Smooth muscle cell (in vitro differentiated cells): ENCODE measurements at regions not wholly inside any gene's neighbourhood (a gene's known extent, or its start where the extent isn't known, plus 50 kb on each side); places are given as distances from the start of the nearest gene placed in this dataset.

Source experiments
- DNase-seq: peaks from one replicate; lab custom pipeline; 2025; ENCODE audit not compliant: unreplicated experiment; lab: John Stamatoyannopoulos, UW
- H2AFZ ChIP-seq: fragments of 200-600 bp; sonication (generic); 2 replicates; pipeline ENCODE4 v1.6.0; 2016; ENCODE audit warnings: antibody characterized with exemption, low read depth, mild to moderate bottlenecking
- H3F3A ChIP-seq: fragments of 200-600 bp; sonication (generic); 2 replicates; pipeline ENCODE4 v1.6.0; 2017; ENCODE audit warnings: antibody characterized with exemption, low read depth
- H3K27ac ChIP-seq: fragments of 200-600 bp; sonication (generic); 2 replicates; pipeline ENCODE4 v1.5.1; 2016; ENCODE audit warnings: low read depth, mild to moderate bottlenecking
- H3K27me3 ChIP-seq: fragments of 200-600 bp; sonication (generic); 2 replicates; pipeline ENCODE4 v1.6.1; 2016; ENCODE audit warnings: low read depth, mild to moderate bottlenecking
- H3K36me3 ChIP-seq: fragments of 200-600 bp; sonication (generic); 2 replicates; pipeline ENCODE4 v1.5.1; 2016; ENCODE audit warnings: low read depth
- H3K4me1 ChIP-seq: fragments of 200-600 bp; sonication (generic); 2 replicates; pipeline ENCODE4 v1.5.1; 2016; ENCODE audit warnings: low read depth
- H3K4me2 ChIP-seq: fragments of 200-600 bp; sonication (generic); 2 replicates; pipeline ENCODE4 v1.6.0; 2016; ENCODE audit warnings: mild to moderate bottlenecking
- H3K4me3 ChIP-seq: fragments of 200-600 bp; sonication (generic); 2 replicates; pipeline ENCODE4 v1.5.1; 2016; ENCODE audit warnings: mild to moderate bottlenecking
- H3K79me2 ChIP-seq: fragments of 200-600 bp; sonication (generic); 2 replicates; pipeline ENCODE4 v1.6.0; 2016; ENCODE audit warnings: low read depth, mild to moderate bottlenecking
- H3K9ac ChIP-seq: fragments of 200-600 bp; sonication (generic); 2 replicates; pipeline ENCODE4 v1.6.0; 2016; ENCODE audit warnings: low read depth
- H3K9me3 ChIP-seq: fragments of 200-600 bp; sonication (generic); replicated peaks from 2 replicates; pipeline ENCODE4 v1.5.1; 2016; ENCODE audit warnings: low read depth
- H4K20me1 ChIP-seq: fragments of 200-600 bp; sonication (generic); 2 replicates; pipeline ENCODE4 v1.6.0; 2016; ENCODE audit warnings: low read depth
- CTCF ChIP-seq: fragments of 200-600 bp; sonication (generic); IDR thresholded peaks from 2 replicates; pipeline ENCODE4 v1.5.1; 2017; ENCODE audit warnings: borderline replicate concordance, mild to moderate bottlenecking, antibody characterized with exemption; ENCODE audit not compliant: insufficient read depth, poor library complexity, severe bottlenecking
- WGBS: methylation state at CpG from one replicate; pipeline ENCODE4 v1.1.7; 2016; ENCODE audit warnings: low lambda C conversion rate; 5-methylcytosine and 5-hydroxymethylcytosine counted together

- 68% methylated on average over 2 of the region's 2 CpGs for WGBS
- no peak overlapping the region for H3K4me3 ChIP-seq
Measured at GRCh38 chr5:18024542-18024941, 390.3 kb downstream of the TAF11L14 start.

GRCh38 chr5:18027241-18027867 lies 393.1 kb downstream of the TAF11L14 start:
- H3K4me3 ChIP-seq: no peak overlapping the region
- H4K20me1 ChIP-seq: no peaks in the 10 kb centered on the region
- TF ChIP-seq CTCF: no peak
- H3F3A ChIP-seq: no peaks in the 10 kb centered on the region
- no peaks in the 10 kb centered on the region for H3K9me3 ChIP-seq
- no peaks in the 10 kb centered on the region for H3K27me3 ChIP-seq
- no peak overlapping the region for H2AFZ ChIP-seq
- H3K9ac ChIP-seq: no peak overlapping the region
- no peak overlapping the region for H3K4me2 ChIP-seq
- no peaks in the 10 kb centered on the region for H3K79me2 ChIP-seq
- H3K36me3 ChIP-seq: no peaks in the 10 kb centered on the region
- H3K4me1 ChIP-seq: no peaks in the 10 kb centered on the region
- H3K27ac ChIP-seq: no peak overlapping the region
- no peak for DNase-seq

More at GRCh38 chr5:18024542-18024941, 390.3 kb downstream of the TAF11L14 start:
- Histone ChIP-seq H3K36me3 (no peaks in the 10 kb centered on the region), H3K9me3 (no peaks in the 10 kb centered on the region), H3K27me3 (peaks cover 3% of the 10 kb centered on the region), H3K9ac (no peak overlapping the region), H3K27ac (no peak overlapping the region), H3K79me2 (no peaks in the 10 kb centered on the region), H4K20me1 (no peaks in the 10 kb centered on the region), H3K4me2 (no peak overlapping the region), H2AFZ (no peak overlapping the region), H3F3A (no peaks in the 10 kb centered on the region), H3K4me1 (no peaks in the 10 kb centered on the region)
- no peak for TF ChIP-seq CTCF
- DNase-seq: no peak

GRCh38 chr5:18028036-18028435 lies 393.8 kb downstream of the TAF11L14 start:
- no peak overlapping the region for H3K27ac ChIP-seq
- DNase-seq: no peak
- H3K4me1 ChIP-seq: no peaks in the 10 kb centered on the region
- H3F3A ChIP-seq: no peaks in the 10 kb centered on the region
- H3K27me3 ChIP-seq: no peaks in the 10 kb centered on the region
- no peaks in the 10 kb centered on the region for H3K79me2 ChIP-seq
- no peak overlapping the region for H2AFZ ChIP-seq
- WGBS: 98% methylated on average over 1 of the region's 1 CpG
- no peaks in the 10 kb centered on the region for H4K20me1 ChIP-seq
- no peaks in the 10 kb centered on the region for H3K9me3 ChIP-seq
- no peaks in the 10 kb centered on the region for H3K36me3 ChIP-seq
- TF ChIP-seq CTCF: no peak
- no peak overlapping the region for H3K4me3 ChIP-seq
- no peak overlapping the region for H3K9ac ChIP-seq
- H3K4me2 ChIP-seq: no peak overlapping the region

- no peak for DNase-seq
- Histone ChIP-seq H3K79me2 (no peaks in the 10 kb centered on the region), H4K20me1 (no peaks in the 10 kb centered on the region), H3F3A (no peaks in the 10 kb centered on the region), H3K27ac (no peak overlapping the region), H3K4me2 (no peak overlapping the region), H3K27me3 (no peaks in the 10 kb centered on the region), H3K4me1 (no peaks in the 10 kb centered on the region), H2AFZ (no peak overlapping the region), H3K9ac (no peak overlapping the region), H3K36me3 (no peaks in the 10 kb centered on the region), H3K9me3 (no peaks in the 10 kb centered on the region), H3K4me3 (no peak overlapping the region)
- 81% methylated on average over 4 of the region's 4 CpGs for WGBS
- TF ChIP-seq CTCF: no peak
Measured at GRCh38 chr5:18032744-18033143, 398.5 kb downstream of the TAF11L14 start.
